Transverse colon (tissue), 4 donors: ENCODE measurements at regions not wholly inside any gene's neighbourhood (a gene's known extent, or its start where the extent isn't known, plus 50 kb on each side); places are given as distances from the start of the nearest gene placed in this dataset.

Source experiments
- DNase-seq: peaks from one replicate; pipeline ENCODE4 v3.0.0-alpha.2; 2019
- H3K27ac ChIP-seq, 4 donors: fragments of 200-600 bp; sonication (generic); 2 replicates each; pipeline ENCODE4 v1.5.1; 2016 to 2018; ENCODE audit warnings: inconsistent platforms in 4 of 4
- H3K27me3 ChIP-seq: fragments of 200-600 bp; sonication (generic); 2 replicates; pipeline ENCODE4 v1.5.1; 2017; ENCODE audit warnings: inconsistent platforms
- H3K36me3 ChIP-seq, 4 donors: fragments of 200-600 bp; sonication (generic); 2 replicates each; pipeline ENCODE4 v1.5.1; 2017 to 2019; ENCODE audit warnings: inconsistent platforms in 4 of 4
- H3K4me1 ChIP-seq, 4 donors: fragments of 200-600 bp; sonication (generic); 2 replicates each; pipeline ENCODE4 v1.5.1; 2017 to 2020; ENCODE audit warnings: inconsistent platforms in 4 of 4
- H3K4me3 ChIP-seq, 4 donors: fragments of 200-600 bp; sonication (generic); 1 replicate in 1 of 4; 2 replicates in 3 of 4; pipeline versions ENCODE4 v1.5.1 to v1.6.1; 2017 to 2019; ENCODE audit warnings: inconsistent platforms in 4 of 4
- H3K9me3 ChIP-seq, 2 donors: fragments of 200-600 bp; sonication (generic); 2 replicates each; pipeline ENCODE4 v1.5.1; 2017 to 2019; ENCODE audit warnings: inconsistent platforms in 2 of 2
- CTCF ChIP-seq, 5 experiments: fragments of 200-600 bp in 3 of 5; fragments of 450-650 bp in 2 of 5; sonication (generic) in 3 of 5; IDR thresholded peaks; 1 replicate in 2 of 5; 2 replicates in 3 of 5; pipeline ENCODE4 v1.5.1; 2016 to 2017; ENCODE audit warnings: antibody characterized with exemption in 5 of 5, inconsistent platforms in 3 of 5, mild to moderate bottlenecking in 2 of 5, moderate library complexity in 1 of 5
- EP300 ChIP-seq: sonication (generic); formaldehyde crosslinking; IDR thresholded peaks from one replicate; pipeline ENCODE4 v1.6.1; 2017; ENCODE audit warnings: antibody characterized with exemption, low read depth
- POLR2A ChIP-seq: fragments of 450-650 bp; IDR thresholded peaks from one replicate; pipeline ENCODE4 v1.6.1; 2016; ENCODE audit warnings: antibody characterized with exemption, mild to moderate bottlenecking, moderate library complexity
- POLR2AphosphoS5 ChIP-seq, 3 donors: sonication (generic); formaldehyde crosslinking; IDR thresholded peaks; one replicate each; pipeline ENCODE4 v1.6.1; 2016; ENCODE audit warnings: antibody characterized with exemption in 3 of 3
- WGBS, 2 donors: methylation state at CpG; one replicate each; pipeline ENCODE4 v1.1.5; 2018; ENCODE audit warnings: low coverage in 1 of 2; 5-methylcytosine and 5-hydroxymethylcytosine counted together
- in situ Hi-C, 4 donors: fragments of 200-750 bp; cut with MboI; loops; one replicate each; pipeline versions ENCODE4 v1.15.0 to v1.15.1; 2017; ENCODE audit warnings: low sequenced_read_pairs in 3 of 4, low pct_ligation_motif_present in 1 of 4, low pct_unique_long_range_greater_than_20kb in 1 of 4
- intact Hi-C: fragments of 100-400 bp; cut with DNase I; formaldehyde crosslinking; loops from one replicate; pipeline ENCODE4 v1.15.1; 2023; ENCODE audit warnings: low total_unique reads

- TF ChIP-seq EP300 (no peak), POLR2AphosphoS5 (IDR thresholded peaks at IDR 0.05) (no peak), POLR2A (no peak), CTCF (IDR thresholded peaks at IDR 0.05) (no peak)
- Histone ChIP-seq H3K27ac (no peak overlapping the region), H3K4me3 (no peak overlapping the region), H3K36me3 (no peaks in the 10 kb centered on the region), H3K9me3 (no peaks in the 10 kb centered on the region), H3K4me1 (no peaks in the 10 kb centered on the region), H3K27me3 (no peaks in the 10 kb centered on the region)
- in situ Hi-C loops: no loop called here
- DNase-seq: no peak
- intact Hi-C loops: no loop called here
Measured at GRCh38 chr2:142325870-142326269, 195.1 kb upstream of the LRP1B start.

DNA sequence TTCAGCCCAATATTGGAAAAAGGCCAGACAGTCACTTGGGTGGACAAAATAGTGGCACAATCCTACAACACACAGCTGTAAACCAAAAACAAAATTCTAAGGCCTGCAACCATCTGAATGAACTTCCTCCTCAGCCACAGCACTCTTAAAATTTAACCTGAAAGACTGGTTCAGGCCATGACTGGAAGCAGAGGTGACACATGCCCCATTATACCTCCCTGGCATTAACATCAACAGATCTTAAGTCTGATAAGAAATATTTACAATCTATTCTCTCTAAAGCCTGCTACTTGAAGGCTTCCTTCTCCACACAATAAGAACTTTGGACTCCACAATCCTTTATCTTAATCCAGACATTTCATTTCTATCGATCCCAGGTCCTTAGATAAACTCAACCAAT, 192.4 kb upstream of the LRP1B start:
- in situ Hi-C loops (no loop called here), intact Hi-C loops (no loop called here)
- DNase-seq: no peak
- H3K4me1 ChIP-seq: no peaks in the 10 kb centered on the region
- H3K9me3 ChIP-seq: no peaks in the 10 kb centered on the region
- no peaks in the 10 kb centered on the region for H3K27me3 ChIP-seq
- TF ChIP-seq POLR2A (no peak), POLR2AphosphoS5 (IDR thresholded peaks at IDR 0.05) (no peak), CTCF (IDR thresholded peaks at IDR 0.05) (no peak), EP300 (no peak)
- no peak overlapping the region for H3K27ac ChIP-seq
- WGBS, 2 donors: 28 to 50% methylated on average over 1 of the region's 1 CpG
- H3K4me3 ChIP-seq: no peak overlapping the region
- H3K36me3 ChIP-seq: no peaks in the 10 kb centered on the region

GRCh38 chr2:142321706-142322280, 191.0 kb upstream of the LRP1B start:
- in situ Hi-C loops: no loop called here
- Histone ChIP-seq H3K27ac (no peak overlapping the region), H3K27me3 (no peaks in the 10 kb centered on the region), H3K4me3 (no peak overlapping the region), H3K4me1 (no peaks in the 10 kb centered on the region), H3K36me3 (no peaks in the 10 kb centered on the region), H3K9me3 (no peaks in the 10 kb centered on the region)
- DNase-seq: no peak
- intact Hi-C loops: no loop called here
- WGBS, 2 donors: 67 to 73% methylated on average over 1 of the region's 1 CpG
- TF ChIP-seq POLR2A (no peak), CTCF (IDR thresholded peaks at IDR 0.05) (no peak)

DNA sequence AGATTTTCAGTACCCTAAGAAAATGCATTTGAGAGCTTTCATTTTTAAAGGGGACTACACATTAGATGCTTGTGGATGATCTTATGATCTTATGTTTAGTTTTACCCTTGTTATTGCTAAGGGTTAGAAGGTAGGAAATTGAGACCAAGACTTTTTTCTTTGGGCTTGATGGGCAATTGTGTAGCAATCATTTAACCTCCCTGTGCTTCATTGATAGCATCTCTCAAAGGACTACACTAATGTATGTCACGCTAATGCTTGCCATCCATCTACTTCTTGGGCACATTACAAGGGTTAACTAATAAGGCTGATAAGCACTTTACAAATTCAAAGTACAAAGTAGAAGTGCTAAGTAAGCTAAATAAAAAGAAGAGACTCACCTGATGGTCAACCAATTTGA, 189.3 kb upstream of the LRP1B start:
- no peak for TF ChIP-seq EP300
- Histone ChIP-seq H3K4me3 (no peak overlapping the region), H3K36me3 (no peaks in the 10 kb centered on the region), H3K27me3 (no peaks in the 10 kb centered on the region), H3K9me3 (no peaks in the 10 kb centered on the region), H3K27ac (no peak overlapping the region), H3K4me1 (no peaks in the 10 kb centered on the region)
- DNase-seq: no peak
- WGBS, 2 donors: 100% methylated on average over 1 of the region's 1 CpG
- in situ Hi-C loops: no loop called here
- intact Hi-C loops: no loop called here

DNA sequence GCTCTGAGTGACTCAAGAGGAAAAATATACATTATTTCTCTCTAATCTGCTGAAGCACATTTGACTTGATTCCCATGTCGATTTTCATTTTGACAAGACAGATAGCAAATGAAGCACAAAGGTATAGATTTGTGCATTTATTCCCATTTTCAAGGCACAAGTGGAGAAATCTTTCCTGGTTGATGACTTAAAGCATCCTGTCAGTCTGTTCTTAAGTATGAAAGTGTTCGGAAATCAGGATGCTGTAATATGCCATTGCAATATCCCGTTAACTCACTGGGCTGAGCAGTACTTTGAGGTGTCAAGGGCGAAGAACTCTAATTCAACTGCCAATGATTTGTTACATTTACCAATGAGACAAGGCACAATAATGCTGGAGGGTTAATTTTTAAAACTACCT, 185.2 kb upstream of the LRP1B start:
- Histone ChIP-seq H3K36me3 (no peaks in the 10 kb centered on the region), H3K27ac (no peak overlapping the region), H3K27me3 (no peaks in the 10 kb centered on the region), H3K9me3 (no peaks in the 10 kb centered on the region), H3K4me3 (no peak overlapping the region), H3K4me1 (no peaks in the 10 kb centered on the region)
- no peak for TF ChIP-seq POLR2A
- no peak for TF ChIP-seq EP300
- TF ChIP-seq POLR2AphosphoS5 (IDR thresholded peaks at IDR 0.05): no peak
- no peak for TF ChIP-seq CTCF (IDR thresholded peaks at IDR 0.05)
- in situ Hi-C loops: no loop called here
- DNase-seq: no peak
- intact Hi-C loops: no loop called here
- 83% methylated on average over 4 of the region's 4 CpGs for WGBS, 2 donors
